HEK293 (cell line): ENCODE measurements at regions not wholly inside any gene's neighbourhood (a gene's known extent, or its start where the extent isn't known, plus 50 kb on each side); places are given as distances from the start of the nearest gene placed in this dataset.

Experiments
- CTCF ChIA-PET: fragments of 350-600 bp; formaldehyde crosslinking; extraction: SDS; loops from one replicate; lab custom pipeline; 2021; ENCODE audit warnings: antibody characterized with exemption; lab: Yijun Ruan, JAX
- POLR2A ChIA-PET: fragments of 300-600 bp; formaldehyde crosslinking; extraction: SDS; loops from one replicate; lab custom pipeline; 2020; ENCODE audit warnings: antibody characterized with exemption, inconsistent platforms; lab: Yijun Ruan, JAX
- H3K27ac ChIP-seq: fragments of 200-500 bp; sonication (Bioruptor generic); 2 replicates; pipeline ENCODE4 v1.5.1; 2014; ENCODE audit warnings: low read depth, low read length, control low read depth, inconsistent platforms; ENCODE audit errors: extremely low read depth
- H3K36me3 ChIP-seq, 2 experiments: fragments of 200-500 bp in 1 of 2; sonication (Bioruptor generic) in 1 of 2; 1 replicate in 1 of 2; 2 replicates in 1 of 2; pipeline ENCODE4 v1.5.1; 2014 to 2017; ENCODE audit warnings: inconsistent platforms in 2 of 2, low read length in 2 of 2; ENCODE audit not compliant: control insufficient read depth in 2 of 2, insufficient read depth in 1 of 2
- H3K4me1 ChIP-seq: fragments of 200-500 bp; sonication (Bioruptor generic); 2 replicates; pipeline ENCODE4 v1.5.1; 2014; ENCODE audit warnings: mild to moderate bottlenecking, low read length, inconsistent platforms; ENCODE audit not compliant: control insufficient read depth, insufficient read depth
- H3K4me3 ChIP-seq: 2 replicates; pipeline ENCODE4 v1.5.1; 2011; ENCODE audit warnings: low read depth, mild to moderate bottlenecking, control low read depth, low read length, moderate library complexity
- H3K9me3 ChIP-seq: fragments of 200-500 bp; sonication (Bioruptor generic); 2 replicates; pipeline ENCODE4 v1.5.1; 2014; ENCODE audit warnings: low read depth, low read length, inconsistent platforms; ENCODE audit not compliant: control insufficient read depth, insufficient read depth
- KLF7 ChIP-seq: fragments of 450-650 bp; formaldehyde crosslinking; IDR thresholded peaks from 2 replicates; pipeline ENCODE4 v1.5.1; 2016; ENCODE audit warnings: missing biosample characterization, missing genetic modification characterization, borderline replicate concordance
- MZF1 ChIP-seq: fragments of 450-650 bp; formaldehyde crosslinking; IDR thresholded peaks from 2 replicates; pipeline ENCODE4 v1.5.1; 2017; ENCODE audit warnings: missing biosample characterization, missing genetic modification characterization, borderline replicate concordance
- SP2 ChIP-seq: fragments of 450-650 bp; formaldehyde crosslinking; IDR thresholded peaks from 2 replicates; pipeline ENCODE4 v1.5.1; 2016; ENCODE audit warnings: missing biosample characterization, missing genetic modification characterization
- ZBTB1 ChIP-seq: fragments of 450-650 bp; formaldehyde crosslinking; IDR thresholded peaks from 2 replicates; pipeline ENCODE4 v1.5.1; 2016; ENCODE audit warnings: missing biosample characterization, missing genetic modification characterization
- ZFP3 ChIP-seq: fragments of 450-650 bp; formaldehyde crosslinking; IDR thresholded peaks from 2 replicates; pipeline ENCODE4 v1.5.1; 2016; ENCODE audit warnings: low read depth, missing biosample characterization, missing genetic modification characterization
- ZNF112 ChIP-seq: fragments of 450-650 bp; formaldehyde crosslinking; IDR thresholded peaks from 2 replicates; pipeline ENCODE4 v1.5.0; 2017; ENCODE audit warnings: missing biosample characterization, missing genetic modification characterization
- ZNF140 ChIP-seq: fragments of 450-650 bp; formaldehyde crosslinking; IDR thresholded peaks from 2 replicates; pipeline ENCODE4 v1.5.1; 2016; ENCODE audit warnings: missing biosample characterization, missing genetic modification characterization
- ZNF16 ChIP-seq: fragments of 450-650 bp; formaldehyde crosslinking; IDR thresholded peaks from 2 replicates; pipeline ENCODE4 v1.5.1; 2016; ENCODE audit warnings: low read depth, missing biosample characterization, missing genetic modification characterization
- ZNF23 ChIP-seq: fragments of 450-650 bp; formaldehyde crosslinking; IDR thresholded peaks from 2 replicates; pipeline ENCODE4 v1.5.1; 2016; ENCODE audit warnings: missing biosample characterization, missing genetic modification characterization, borderline replicate concordance
- ZNF248 ChIP-seq: fragments of 450-650 bp; formaldehyde crosslinking; IDR thresholded peaks from 2 replicates; pipeline ENCODE4 v1.5.1; 2017; ENCODE audit warnings: missing biosample characterization, missing genetic modification characterization
- ZNF311 ChIP-seq: fragments of 450-650 bp; formaldehyde crosslinking; IDR thresholded peaks from 2 replicates; pipeline ENCODE4 v1.5.1; 2017; ENCODE audit warnings: missing biosample characterization, missing genetic modification characterization, borderline replicate concordance
- ZNF341 ChIP-seq: fragments of 450-650 bp; formaldehyde crosslinking; IDR thresholded peaks from 2 replicates; pipeline ENCODE4; 2016; ENCODE audit warnings: low read depth, missing biosample characterization, missing genetic modification characterization
- ZNF394 ChIP-seq: fragments of 450-650 bp; formaldehyde crosslinking; IDR thresholded peaks from 2 replicates; pipeline ENCODE4 v1.5.1; 2016; ENCODE audit warnings: missing biosample characterization, missing genetic modification characterization, mild to moderate bottlenecking, moderate library complexity, borderline replicate concordance
- ZNF404 ChIP-seq: fragments of 450-650 bp; formaldehyde crosslinking; IDR thresholded peaks from 2 replicates; pipeline ENCODE4 v1.5.1; 2017; ENCODE audit warnings: missing biosample characterization, missing genetic modification characterization
- ZNF426 ChIP-seq: fragments of 450-650 bp; formaldehyde crosslinking; IDR thresholded peaks from 2 replicates; pipeline ENCODE4 v1.5.1; 2017; ENCODE audit warnings: missing biosample characterization, missing genetic modification characterization, mild to moderate bottlenecking, inconsistent platforms, moderate library complexity
- ZNF514 ChIP-seq: fragments of 450-650 bp; formaldehyde crosslinking; IDR thresholded peaks from 2 replicates; pipeline ENCODE4 v1.5.1; 2016; ENCODE audit warnings: missing biosample characterization, missing genetic modification characterization
- ZNF521 ChIP-seq: fragments of 450-650 bp; formaldehyde crosslinking; IDR thresholded peaks from 2 replicates; pipeline ENCODE4 v1.5.1; 2017; ENCODE audit warnings: missing biosample characterization, mild to moderate bottlenecking, missing genetic modification characterization
- ZNF544 ChIP-seq: fragments of 450-650 bp; formaldehyde crosslinking; IDR thresholded peaks from 2 replicates; pipeline ENCODE4 v1.5.0; 2017; ENCODE audit warnings: missing biosample characterization, missing genetic modification characterization
- ZNF624 ChIP-seq: fragments of 450-650 bp; formaldehyde crosslinking; IDR thresholded peaks from 2 replicates; pipeline ENCODE4 v1.5.1; 2017; ENCODE audit warnings: missing biosample characterization, missing genetic modification characterization
- ZNF626 ChIP-seq: fragments of 450-650 bp; sonication (Bioruptor Pico); formaldehyde crosslinking; IDR thresholded peaks from 2 replicates; pipeline ENCODE4 v1.5.1; 2018; ENCODE audit warnings: missing biosample characterization, missing genetic modification characterization, inconsistent platforms
- ZNF701 ChIP-seq: fragments of 450-650 bp; formaldehyde crosslinking; IDR thresholded peaks from 2 replicates; pipeline ENCODE4 v1.5.1; 2016; ENCODE audit warnings: missing biosample characterization, missing genetic modification characterization
- ZNF777 ChIP-seq: fragments of 450-650 bp; formaldehyde crosslinking; IDR thresholded peaks from 2 replicates; pipeline ENCODE4 v1.5.1; 2017; ENCODE audit warnings: missing biosample characterization, missing genetic modification characterization, borderline replicate concordance
- TF ChIP-seq, protein P1 (sequence below): fragments of 450-650 bp; formaldehyde crosslinking; IDR thresholded peaks from 2 replicates; pipeline ENCODE4 v1.5.1; 2016; ENCODE audit warnings: missing biosample characterization, missing genetic modification characterization
- TF ChIP-seq, protein P2 (sequence below): fragments of 450-650 bp; formaldehyde crosslinking; IDR thresholded peaks from 2 replicates; pipeline ENCODE4 v1.5.1; 2017; ENCODE audit warnings: missing biosample characterization, missing genetic modification characterization
- TF ChIP-seq, protein P3 (sequence below): fragments of 450-650 bp; formaldehyde crosslinking; IDR thresholded peaks from 2 replicates; pipeline ENCODE4 v1.5.1; 2016; ENCODE audit warnings: missing biosample characterization, missing genetic modification characterization, borderline replicate concordance

DNA sequence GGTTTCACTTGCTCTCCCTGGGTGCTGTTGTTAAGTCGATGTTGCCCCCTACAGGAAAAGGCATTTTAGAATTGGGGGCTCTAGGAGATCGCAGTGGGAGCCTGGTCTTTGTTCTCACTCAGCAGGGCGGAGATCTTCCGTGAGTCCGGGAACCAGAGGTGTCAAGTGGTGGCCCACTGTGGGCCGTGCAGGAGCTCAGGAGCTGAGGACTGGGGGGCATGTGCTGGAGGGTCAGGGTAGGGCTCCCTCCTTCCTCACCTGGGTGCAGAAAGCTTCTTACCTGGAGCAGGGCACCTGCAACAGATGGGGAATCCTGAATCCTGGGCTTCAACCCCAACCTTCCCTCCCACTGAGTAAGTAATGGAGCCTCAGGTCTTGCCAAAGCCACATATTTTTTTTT lies 392.7 kb downstream of the NPHP4 start:
- ChIA-PET CTCF (interaction anchor here (0.5 to 0.6 kb wide), 2 partner anchors 198 to 511 kb away, joined by 3 read pairs; no protein-coding TSS in a partner anchor), POLR2A (no interaction called here)
- H3K4me1 ChIP-seq = no peaks in the 10 kb centered on the region
- H3K9me3 ChIP-seq = no peaks in the 10 kb centered on the region
- no peaks in the 10 kb centered on the region for H3K36me3 ChIP-seq
- no peak overlapping the region for H3K4me3 ChIP-seq
- TF ChIP-seq ZNF394 = no peak
- no peak for TF ChIP-seq ZNF140
- TF ChIP-seq ZNF248 (tag by site-specific recombination) = no peak
- TF ChIP-seq KLF7 (tag by site-specific recombination) = no peak
- TF ChIP-seq ZNF624 (tag by site-specific recombination) = no peak
- H3K27ac ChIP-seq = no peak overlapping the region

DNA sequence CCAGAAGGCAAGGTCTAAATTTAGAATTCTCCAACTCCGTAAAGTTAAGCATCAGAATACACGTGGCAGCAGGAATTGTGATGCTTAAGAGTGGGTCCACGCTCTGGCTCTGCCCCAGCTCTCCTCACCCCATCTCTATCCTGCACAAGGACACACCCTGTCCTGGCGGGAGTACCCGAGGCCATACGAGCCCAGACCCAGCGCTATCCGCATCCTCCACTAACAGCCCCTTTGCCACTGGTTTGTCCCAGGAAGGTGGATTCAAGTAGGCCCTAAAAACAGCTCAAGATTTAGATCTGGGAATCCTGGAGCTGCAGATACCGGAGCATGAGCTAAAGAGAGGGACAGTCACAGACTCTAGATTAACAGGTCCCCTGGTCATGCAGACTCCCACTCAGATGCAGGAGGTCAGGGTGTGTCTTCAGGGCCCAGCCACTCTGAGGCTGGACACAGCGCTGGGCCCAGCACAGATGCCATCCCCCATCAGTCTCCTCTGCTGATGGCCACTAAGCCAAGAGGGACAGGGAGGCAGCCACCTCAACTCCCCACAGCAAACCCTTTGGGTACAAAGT lies 393.3 kb downstream of the NPHP4 start:
- CTCF ChIA-PET = interaction anchor here (0.6 kb wide), 1 partner anchor 199 kb away, joined by 3 read pairs; no protein-coding TSS in a partner anchor
- no peaks in the 10 kb centered on the region for H3K36me3 ChIP-seq
- H3K4me3 ChIP-seq = no peak overlapping the region
- no peaks in the 10 kb centered on the region for H3K4me1 ChIP-seq
- POLR2A ChIA-PET = no interaction called here
- no peaks in the 10 kb centered on the region for H3K9me3 ChIP-seq
- no peak overlapping the region for H3K27ac ChIP-seq
- TF ChIP-seq SP2 = no peak
- TF ChIP-seq, protein P1, sequence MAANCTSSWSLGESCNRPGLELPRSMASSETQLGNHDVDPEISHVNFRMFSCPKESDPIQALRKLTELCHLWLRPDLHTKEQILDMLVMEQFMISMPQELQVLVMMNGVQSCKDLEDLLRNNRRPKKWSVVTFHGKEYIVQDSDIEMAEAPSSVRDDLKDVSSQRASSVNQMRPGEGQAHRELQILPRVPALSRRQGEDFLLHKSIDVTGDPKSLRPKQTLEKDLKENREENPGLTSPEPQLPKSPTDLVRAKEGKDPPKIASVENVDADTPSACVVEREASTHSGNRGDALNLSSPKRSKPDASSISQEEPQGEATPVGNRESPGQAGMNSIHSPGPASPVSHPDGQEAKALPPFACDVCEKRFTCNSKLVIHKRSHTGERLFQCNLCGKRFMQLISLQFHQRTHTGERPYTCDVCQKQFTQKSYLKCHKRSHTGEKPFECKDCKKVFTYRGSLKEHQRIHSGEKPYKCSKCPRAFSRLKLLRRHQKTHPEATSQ = no peak
- no peak for TF ChIP-seq ZNF23 (tag by site-specific recombination)
- no peak for TF ChIP-seq ZNF341 (tag by site-specific recombination)
- no peak for TF ChIP-seq ZNF311 (tag by site-specific recombination)
- no peak for TF ChIP-seq ZNF544 (tag by site-specific recombination)
- no peak for TF ChIP-seq MZF1 (tag by site-specific recombination)
- no peak for TF ChIP-seq ZNF521 (tag by site-specific recombination)
- TF ChIP-seq ZBTB1 = no peak
- TF ChIP-seq ZFP3 (tag by site-specific recombination) = no peak
- TF ChIP-seq ZNF112 (tag by site-specific recombination) = no peak
- no peak for TF ChIP-seq ZNF777 (tag by site-specific recombination)
- no peak for TF ChIP-seq ZNF514 (tag by site-specific recombination)
- no peak for TF ChIP-seq ZNF16
- no peak for TF ChIP-seq ZNF426 (tag by site-specific recombination)
- no peak for TF ChIP-seq ZNF404 (tag by site-specific recombination)
- TF ChIP-seq ZNF701 (tag by site-specific recombination) = no peak
- TF ChIP-seq, protein P2, sequence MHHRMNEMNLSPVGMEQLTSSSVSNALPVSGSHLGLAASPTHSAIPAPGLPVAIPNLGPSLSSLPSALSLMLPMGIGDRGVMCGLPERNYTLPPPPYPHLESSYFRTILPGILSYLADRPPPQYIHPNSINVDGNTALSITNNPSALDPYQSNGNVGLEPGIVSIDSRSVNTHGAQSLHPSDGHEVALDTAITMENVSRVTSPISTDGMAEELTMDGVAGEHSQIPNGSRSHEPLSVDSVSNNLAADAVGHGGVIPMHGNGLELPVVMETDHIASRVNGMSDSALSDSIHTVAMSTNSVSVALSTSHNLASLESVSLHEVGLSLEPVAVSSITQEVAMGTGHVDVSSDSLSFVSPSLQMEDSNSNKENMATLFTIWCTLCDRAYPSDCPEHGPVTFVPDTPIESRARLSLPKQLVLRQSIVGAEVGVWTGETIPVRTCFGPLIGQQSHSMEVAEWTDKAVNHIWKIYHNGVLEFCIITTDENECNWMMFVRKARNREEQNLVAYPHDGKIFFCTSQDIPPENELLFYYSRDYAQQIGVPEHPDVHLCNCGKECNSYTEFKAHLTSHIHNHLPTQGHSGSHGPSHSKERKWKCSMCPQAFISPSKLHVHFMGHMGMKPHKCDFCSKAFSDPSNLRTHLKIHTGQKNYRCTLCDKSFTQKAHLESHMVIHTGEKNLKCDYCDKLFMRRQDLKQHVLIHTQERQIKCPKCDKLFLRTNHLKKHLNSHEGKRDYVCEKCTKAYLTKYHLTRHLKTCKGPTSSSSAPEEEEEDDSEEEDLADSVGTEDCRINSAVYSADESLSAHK (tag by site-specific recombination) = no peak
- TF ChIP-seq, protein P3, sequence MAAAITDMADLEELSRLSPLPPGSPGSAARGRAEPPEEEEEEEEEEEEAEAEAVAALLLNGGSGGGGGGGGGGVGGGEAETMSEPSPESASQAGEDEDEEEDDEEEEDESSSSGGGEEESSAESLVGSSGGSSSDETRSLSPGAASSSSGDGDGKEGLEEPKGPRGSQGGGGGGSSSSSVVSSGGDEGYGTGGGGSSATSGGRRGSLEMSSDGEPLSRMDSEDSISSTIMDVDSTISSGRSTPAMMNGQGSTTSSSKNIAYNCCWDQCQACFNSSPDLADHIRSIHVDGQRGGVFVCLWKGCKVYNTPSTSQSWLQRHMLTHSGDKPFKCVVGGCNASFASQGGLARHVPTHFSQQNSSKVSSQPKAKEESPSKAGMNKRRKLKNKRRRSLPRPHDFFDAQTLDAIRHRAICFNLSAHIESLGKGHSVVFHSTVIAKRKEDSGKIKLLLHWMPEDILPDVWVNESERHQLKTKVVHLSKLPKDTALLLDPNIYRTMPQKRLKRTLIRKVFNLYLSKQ (tag by site-specific recombination) = no peak
- no peak for TF ChIP-seq ZNF626 (tag by site-specific recombination)
